ENCODE measurements at regions not wholly inside any gene's neighbourhood (a gene's known extent, or its start where the extent isn't known, plus 50 kb on each side); places are given as distances from the start of the nearest gene placed in this dataset.

DNA sequence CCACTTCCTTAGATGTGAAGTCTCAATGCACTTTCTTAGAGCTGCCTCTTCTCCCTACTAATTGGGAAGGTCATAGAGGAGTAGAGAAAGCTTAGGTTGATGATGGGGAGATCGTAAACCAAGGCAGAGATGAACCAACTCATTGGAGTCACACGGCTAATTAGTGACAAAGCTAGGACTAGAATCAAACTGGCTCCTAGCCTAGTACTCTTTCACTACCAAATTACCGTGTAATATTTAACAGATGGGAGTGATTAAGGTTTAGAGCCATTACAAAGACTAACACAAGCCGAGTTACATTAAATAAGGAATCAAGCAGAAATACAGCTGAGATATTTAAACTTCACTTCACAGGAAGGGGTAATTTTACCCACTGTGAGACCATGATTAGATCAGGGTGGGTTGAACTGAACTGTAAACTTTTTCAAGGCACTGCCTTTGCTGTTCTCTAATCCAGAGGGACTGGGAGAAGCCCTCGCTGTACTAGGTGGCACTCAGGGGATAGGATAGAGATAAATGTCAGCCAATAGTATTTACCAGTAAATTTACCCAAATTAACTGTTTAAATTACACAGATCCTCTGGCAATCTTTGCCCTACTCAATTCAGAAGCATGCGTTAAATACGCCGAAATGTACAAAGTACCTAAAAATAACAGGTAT lies 166.4 kb upstream of the PIK3R1 start:
- TF ChIP-seq, protein P1, sequence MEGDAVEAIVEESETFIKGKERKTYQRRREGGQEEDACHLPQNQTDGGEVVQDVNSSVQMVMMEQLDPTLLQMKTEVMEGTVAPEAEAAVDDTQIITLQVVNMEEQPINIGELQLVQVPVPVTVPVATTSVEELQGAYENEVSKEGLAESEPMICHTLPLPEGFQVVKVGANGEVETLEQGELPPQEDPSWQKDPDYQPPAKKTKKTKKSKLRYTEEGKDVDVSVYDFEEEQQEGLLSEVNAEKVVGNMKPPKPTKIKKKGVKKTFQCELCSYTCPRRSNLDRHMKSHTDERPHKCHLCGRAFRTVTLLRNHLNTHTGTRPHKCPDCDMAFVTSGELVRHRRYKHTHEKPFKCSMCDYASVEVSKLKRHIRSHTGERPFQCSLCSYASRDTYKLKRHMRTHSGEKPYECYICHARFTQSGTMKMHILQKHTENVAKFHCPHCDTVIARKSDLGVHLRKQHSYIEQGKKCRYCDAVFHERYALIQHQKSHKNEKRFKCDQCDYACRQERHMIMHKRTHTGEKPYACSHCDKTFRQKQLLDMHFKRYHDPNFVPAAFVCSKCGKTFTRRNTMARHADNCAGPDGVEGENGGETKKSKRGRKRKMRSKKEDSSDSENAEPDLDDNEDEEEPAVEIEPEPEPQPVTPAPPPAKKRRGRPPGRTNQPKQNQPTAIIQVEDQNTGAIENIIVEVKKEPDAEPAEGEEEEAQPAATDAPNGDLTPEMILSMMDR (IDR thresholded peaks at IDR 0.05): no peak
- TF ChIP-seq POLR2A (IDR thresholded peaks at IDR 0.05): no peak

Measured in vagina (tissue), 2 donors.